Fibroblast of mammary gland (primary cell): ENCODE measurements at regions not wholly inside any gene's neighbourhood (a gene's known extent, or its start where the extent isn't known, plus 50 kb on each side); places are given as distances from the start of the nearest gene placed in this dataset.

ENCODE experiments used
- DNase-seq: peaks from one replicate; pipeline ENCODE4 v3.0.0-alpha.2; 2010; ENCODE audit warnings: low read depth
- H3K4me3 ChIP-seq: 2 replicates; pipeline ENCODE4 v1.5.1; 2011; ENCODE audit warnings: low read depth, mild to moderate bottlenecking, low read length, moderate library complexity; ENCODE audit not compliant: control insufficient read depth
- CTCF ChIP-seq: conservative IDR thresholded peaks from 2 replicates; pipeline ENCODE4 v1.5.1; 2011; ENCODE audit warnings: low read depth, low read length, inconsistent platforms; ENCODE audit not compliant: control insufficient read depth, insufficient read depth

DNA sequence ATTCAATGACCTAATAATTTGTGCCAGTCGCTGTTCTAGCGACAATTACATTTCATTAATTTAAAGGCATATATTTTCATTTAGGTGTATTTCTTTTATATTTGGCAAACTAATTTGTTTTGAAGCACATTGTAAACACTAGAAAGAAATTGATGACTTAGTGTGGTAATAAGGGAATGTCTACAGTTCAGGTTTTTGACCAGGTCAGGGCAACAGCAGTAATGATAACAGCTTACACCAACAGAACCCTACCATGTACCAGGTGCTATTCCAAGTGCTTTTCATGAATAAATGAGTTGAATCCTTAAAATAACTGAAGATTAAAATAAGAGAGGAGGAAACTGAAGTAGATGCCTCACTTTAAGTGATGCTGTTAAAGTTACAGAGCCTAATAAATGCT is 85.4 kb upstream of the SLC38A2 start:
- no peak overlapping the region for H3K4me3 ChIP-seq
- TF ChIP-seq CTCF = no peak
- no peak for DNase-seq

DNA sequence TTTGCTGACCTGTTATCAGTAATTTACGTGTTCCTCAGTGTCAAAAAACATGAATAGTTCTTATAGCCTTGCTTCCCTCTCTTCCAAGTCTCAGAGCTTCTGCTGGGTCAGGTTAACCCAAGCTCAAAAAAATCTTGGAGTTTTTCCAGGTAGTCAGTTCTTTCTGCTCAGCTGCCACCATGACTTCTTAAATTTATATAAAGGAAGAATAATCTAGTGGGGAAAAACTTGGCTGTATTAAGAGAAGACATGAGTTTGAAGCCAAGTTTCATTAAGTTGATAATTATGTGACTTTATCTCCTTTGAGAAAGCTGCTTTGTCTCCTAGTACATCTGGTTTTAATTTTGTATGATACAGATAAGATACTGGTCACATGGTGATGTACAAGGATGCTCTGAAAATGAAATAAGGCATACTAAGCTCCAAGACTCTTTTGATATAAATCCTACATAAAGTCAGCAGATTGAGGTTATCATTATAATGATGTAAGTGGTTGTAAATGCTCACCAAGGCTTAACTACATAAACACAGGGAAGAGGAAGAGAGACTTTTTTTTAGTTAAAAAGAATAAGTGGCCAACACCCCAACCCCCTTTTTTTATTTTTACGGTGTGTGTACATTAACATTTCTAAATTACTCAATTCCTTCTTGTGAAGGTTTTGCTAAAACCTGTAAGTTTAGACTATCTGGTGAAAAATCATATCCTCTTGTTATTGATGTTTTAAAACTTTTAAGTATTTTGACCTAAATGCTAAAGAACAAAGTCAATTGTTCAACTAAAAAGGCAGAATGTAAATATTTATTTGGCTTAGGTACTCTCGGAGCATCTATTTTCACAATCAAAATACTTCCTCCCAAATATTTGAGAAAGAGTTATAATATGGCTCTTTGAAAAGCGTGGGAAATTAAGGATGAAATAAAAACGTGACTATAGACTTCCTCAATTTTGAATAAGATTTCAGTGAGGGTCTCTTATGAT is 84.1 kb upstream of the SLC38A2 start:
- no peak for DNase-seq
- H3K4me3 ChIP-seq = no peak overlapping the region
- TF ChIP-seq CTCF = no peak

DNA sequence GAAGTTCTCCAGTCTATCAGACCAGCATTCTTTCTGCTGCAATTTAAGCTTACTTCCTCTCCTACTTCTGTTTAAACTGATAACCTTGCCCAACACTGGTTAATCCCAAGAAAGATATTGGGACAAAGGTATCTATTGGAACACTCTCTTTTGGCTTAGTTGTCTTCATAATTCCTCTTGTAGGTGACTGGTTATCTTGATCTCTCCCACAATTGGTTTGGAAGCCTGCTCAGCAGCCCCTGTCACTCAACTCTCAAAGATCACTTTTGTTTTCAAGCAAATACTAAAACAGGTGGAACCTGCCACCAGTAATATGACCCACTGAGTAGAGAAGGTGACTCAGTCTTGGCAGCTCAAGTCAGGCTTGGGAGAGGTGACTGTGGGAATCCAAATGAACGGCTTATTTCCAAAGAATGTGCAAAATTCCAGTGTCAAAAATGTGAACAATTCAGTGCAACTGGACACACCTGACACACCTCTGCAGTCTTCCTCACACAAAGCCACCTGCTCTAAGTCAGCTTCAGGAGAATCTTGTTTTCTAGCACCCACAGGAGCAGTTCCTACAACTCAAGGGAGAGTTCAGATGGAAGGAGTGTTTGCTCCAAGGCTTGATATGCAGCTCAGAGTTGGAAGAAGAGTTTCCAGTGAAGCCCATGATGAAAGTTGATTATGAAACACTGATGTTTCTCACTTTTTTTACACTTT is 83.2 kb upstream of the SLC38A2 start:
- no peak overlapping the region for H3K4me3 ChIP-seq
- TF ChIP-seq CTCF = no peak
- no peak for DNase-seq

- TF ChIP-seq CTCF = no peak
- DNase-seq = no peak
Observed at GRCh38 chr12:46454981-46455380, 82.4 kb upstream of the SLC38A2 start.

DNA sequence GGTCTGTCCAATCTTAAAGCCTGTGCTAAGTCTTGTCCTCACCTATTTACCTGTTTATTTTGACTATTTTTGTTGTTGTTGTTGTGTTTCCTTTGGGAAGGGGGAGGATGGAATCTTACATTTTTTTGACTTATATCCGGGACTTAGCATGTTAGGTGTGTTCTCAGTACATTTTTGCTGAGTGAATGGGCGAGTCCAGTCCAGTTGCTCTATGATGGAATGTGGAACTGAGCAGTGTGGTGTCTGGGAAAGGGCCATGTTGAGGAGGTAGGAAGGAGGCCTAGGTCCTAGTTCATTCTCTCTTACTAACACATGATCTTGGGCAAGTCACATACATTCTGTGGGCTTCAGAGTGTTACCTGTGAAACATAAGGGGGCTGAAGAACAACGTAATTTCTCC is 80.9 kb upstream of the SLC38A2 start:
- no peak for DNase-seq
- no peak for TF ChIP-seq CTCF
- H3K4me3 ChIP-seq = no peak overlapping the region

More at GRCh38 chr12:46454981-46455380, 82.4 kb upstream of the SLC38A2 start:
- no peak overlapping the region for H3K4me3 ChIP-seq

GRCh38 chr12:46452776-46453175 is 80.2 kb upstream of the SLC38A2 start:
- no peak overlapping the region for H3K4me3 ChIP-seq
- no peak for DNase-seq
- TF ChIP-seq CTCF = no peak
